IMR-90 (cell line): ENCODE measurements at regions not wholly inside any gene's neighbourhood (a gene's known extent, or its start where the extent isn't known, plus 50 kb on each side); places are given as distances from the start of the nearest gene placed in this dataset.

Experiments
- ATAC-seq: fragments of 200-7000 bp; cut with Tn5 transposase; 2 replicates; pipeline ENCODE4 v1.9.1; 2020; ENCODE audit warnings: low read depth, mild to moderate bottlenecking, moderate library complexity
- BruUV-seq: library from RNA; stranded (reverse); fragments of 400-500 nt; replicated peaks from 2 replicates; lab custom pipeline; 2021; lab: Mats Ljungman, UMichigan
- CTCF ChIA-PET: fragments of 300-600 bp; formaldehyde crosslinking; extraction: SDS; loops from one replicate; lab custom pipeline; 2021; ENCODE audit warnings: antibody characterized with exemption; lab: Yijun Ruan, JAX
- POLR2A ChIA-PET: fragments of 300-600 bp; sonication (Branson Sonifier 250); formaldehyde crosslinking; loops from one replicate; lab custom pipeline; 2022; ENCODE audit warnings: antibody characterized with exemption; ENCODE audit not compliant: unreplicated experiment; lab: Charles Lee
- DNase-seq: peaks from one replicate; pipeline ENCODE4 v3.0.0; 2013
- H2AFZ ChIP-seq: replicated peaks from 2 replicates; pipeline ENCODE3; 2013; ENCODE audit warnings: low read length, mild to moderate bottlenecking; ENCODE audit not compliant: poor library complexity
- H2AK5ac ChIP-seq: 2 replicates; pipeline ENCODE4 v1.6.1; 2013; ENCODE audit warnings: low read depth, low read length, inconsistent platforms
- H2AK9ac ChIP-seq: replicated peaks from 2 replicates; pipeline ENCODE3; 2013; ENCODE audit warnings: mild to moderate bottlenecking, low read depth, low read length, moderate library complexity; ENCODE audit not compliant: poor library complexity
- H2BK120ac ChIP-seq: 2 replicates; pipeline ENCODE4 v1.6.1; 2013; ENCODE audit warnings: low read depth, low read length, inconsistent platforms
- H2BK15ac ChIP-seq: 3 replicates; pipeline ENCODE4 v1.6.1; 2013; ENCODE audit warnings: low read depth, low read length, inconsistent platforms
- H2BK20ac ChIP-seq: 2 replicates; pipeline ENCODE4 v1.6.1; 2013; ENCODE audit warnings: low read depth, mild to moderate bottlenecking, inconsistent platforms, low read length, moderate library complexity
- H2BK5ac ChIP-seq: 2 replicates; pipeline ENCODE4 v1.6.1; 2013; ENCODE audit warnings: mild to moderate bottlenecking, low read depth, low read length, inconsistent platforms; ENCODE audit not compliant: poor library complexity, severe bottlenecking
- H3K14ac ChIP-seq: replicated peaks from 2 replicates; pipeline ENCODE4 v1.6.1; 2013; ENCODE audit warnings: low read depth, low read length, inconsistent platforms
- H3K18ac ChIP-seq: 2 replicates; pipeline ENCODE4 v1.6.1; 2013; ENCODE audit warnings: low read depth, low read length, control low read depth
- H3K23ac ChIP-seq: 2 replicates; pipeline ENCODE4 v1.6.1; 2013; ENCODE audit warnings: low read depth, low read length, inconsistent platforms
- H3K27ac ChIP-seq: 2 replicates; pipeline ENCODE4 v1.5.1; 2013; ENCODE audit warnings: mild to moderate bottlenecking, control low read depth, low read length; ENCODE audit not compliant: insufficient read depth
- H3K27me3 ChIP-seq: 2 replicates; pipeline ENCODE4 v1.6.1; 2013; ENCODE audit warnings: low read length; ENCODE audit not compliant: control insufficient read depth, insufficient read depth
- H3K36me3 ChIP-seq: 2 replicates; pipeline ENCODE4 v1.6.1; 2013; ENCODE audit warnings: low read length, mixed read lengths; ENCODE audit not compliant: control insufficient read depth, insufficient read depth
- H3K4ac ChIP-seq: 2 replicates; pipeline ENCODE4 v1.6.1; 2013; ENCODE audit warnings: low read depth, low read length, inconsistent platforms
- H3K4me1 ChIP-seq: 2 replicates; pipeline ENCODE4 v1.6.1; 2013; ENCODE audit warnings: low read length, mixed read lengths; ENCODE audit not compliant: control insufficient read depth, insufficient read depth
- H3K4me2 ChIP-seq: 2 replicates; pipeline ENCODE4 v1.6.1; 2013; ENCODE audit warnings: low read depth, mild to moderate bottlenecking, control low read depth, low read length, moderate library complexity
- H3K4me3 ChIP-seq: 2 replicates; pipeline ENCODE4 v1.5.1; 2013; ENCODE audit warnings: low read depth, mild to moderate bottlenecking, control low read depth, low read length, moderate library complexity; ENCODE audit not compliant: insufficient read depth
- H3K56ac ChIP-seq: 2 replicates; pipeline ENCODE4 v1.6.1; 2013; ENCODE audit warnings: low read length, inconsistent platforms; ENCODE audit not compliant: insufficient read depth; ENCODE audit errors: extremely low read depth
- H3K79me1 ChIP-seq, 2 experiments: 2 replicates each; pipeline ENCODE4 v1.6.1; 2013; ENCODE audit warnings: low read length in 2 of 2, inconsistent platforms in 1 of 2, low read depth in 1 of 2
- H3K9ac ChIP-seq: 2 replicates; pipeline ENCODE4 v1.6.1; 2013; ENCODE audit warnings: low read depth, low read length, control low read depth
- H3K9me1 ChIP-seq: 2 replicates; pipeline ENCODE4 v1.6.1; 2013; ENCODE audit warnings: low read length, inconsistent platforms; ENCODE audit not compliant: insufficient read depth
- H3K9me3 ChIP-seq: 2 replicates; pipeline ENCODE4 v1.6.1; 2013; ENCODE audit warnings: low read length; ENCODE audit not compliant: control insufficient read depth, insufficient read depth
- H4K20me1 ChIP-seq: 2 replicates; pipeline ENCODE4 v1.6.1; 2013; ENCODE audit warnings: low read length, inconsistent platforms; ENCODE audit not compliant: insufficient read depth
- H4K5ac ChIP-seq: 2 replicates; pipeline ENCODE4 v1.6.1; 2013; ENCODE audit warnings: mild to moderate bottlenecking, low read depth, low read length, control low read depth
- H4K8ac ChIP-seq, 2 experiments: 2 replicates each; pipeline ENCODE4 v1.6.1; 2013; ENCODE audit warnings: low read depth in 2 of 2, low read length in 2 of 2, control low read depth in 1 of 2, inconsistent platforms in 1 of 2
- H4K91ac ChIP-seq: 2 replicates; pipeline ENCODE4 v1.6.1; 2013; ENCODE audit warnings: low read depth, low read length, inconsistent platforms; ENCODE audit not compliant: insufficient read depth
- BHLHE40 ChIP-seq: fragments of 150-350 bp; IDR thresholded peaks from 2 replicates; pipeline ENCODE4 v1.6.1; 2016; ENCODE audit warnings: mild to moderate bottlenecking, low read depth, low read length
- FOS ChIP-seq: fragments of 150-350 bp; IDR thresholded peaks from 2 replicates; pipeline ENCODE4 v1.6.1; 2016; ENCODE audit warnings: low read depth, low read length
- RCOR1 ChIP-seq: IDR thresholded peaks from 2 replicates; pipeline ENCODE4 v1.6.1; 2012; ENCODE audit warnings: mild to moderate bottlenecking, low read length, improper control_type of control experiment; ENCODE audit not compliant: insufficient replicate concordance
- WGBS, 2 experiments: methylation state at CpG; one replicate each; pipeline versions ENCODE4 v1.1.5 to v1.1.7; 2013; ENCODE audit warnings: missing lambda C conversion rate in 2 of 2; ENCODE audit not compliant: insufficient read length in 1 of 2; ENCODE audit errors: extremely low coverage in 2 of 2; 5-methylcytosine and 5-hydroxymethylcytosine counted together
- dilution Hi-C: fragments of 300-500 bp; cut with HindIII; formaldehyde crosslinking; loops from one replicate; pipeline ENCODE4 v1.14.3; 2018; ENCODE audit warnings: low sequenced_read_pairs; ENCODE audit not compliant: unreplicated experiment
- in situ Hi-C: fragments of 300-500 bp; cut with MboI; formaldehyde crosslinking; loops from 3 replicates; pipeline ENCODE4 v1.14.3; 2019; ENCODE audit warnings: low sequenced_read_pairs, inconsistent platforms, mixed read lengths
- intact Hi-C: fragments of 100-400 bp; cut with micrococcal nuclease; formaldehyde crosslinking; loops from 2 replicates; pipeline ENCODE4 v1.10.0; 2022

DNA sequence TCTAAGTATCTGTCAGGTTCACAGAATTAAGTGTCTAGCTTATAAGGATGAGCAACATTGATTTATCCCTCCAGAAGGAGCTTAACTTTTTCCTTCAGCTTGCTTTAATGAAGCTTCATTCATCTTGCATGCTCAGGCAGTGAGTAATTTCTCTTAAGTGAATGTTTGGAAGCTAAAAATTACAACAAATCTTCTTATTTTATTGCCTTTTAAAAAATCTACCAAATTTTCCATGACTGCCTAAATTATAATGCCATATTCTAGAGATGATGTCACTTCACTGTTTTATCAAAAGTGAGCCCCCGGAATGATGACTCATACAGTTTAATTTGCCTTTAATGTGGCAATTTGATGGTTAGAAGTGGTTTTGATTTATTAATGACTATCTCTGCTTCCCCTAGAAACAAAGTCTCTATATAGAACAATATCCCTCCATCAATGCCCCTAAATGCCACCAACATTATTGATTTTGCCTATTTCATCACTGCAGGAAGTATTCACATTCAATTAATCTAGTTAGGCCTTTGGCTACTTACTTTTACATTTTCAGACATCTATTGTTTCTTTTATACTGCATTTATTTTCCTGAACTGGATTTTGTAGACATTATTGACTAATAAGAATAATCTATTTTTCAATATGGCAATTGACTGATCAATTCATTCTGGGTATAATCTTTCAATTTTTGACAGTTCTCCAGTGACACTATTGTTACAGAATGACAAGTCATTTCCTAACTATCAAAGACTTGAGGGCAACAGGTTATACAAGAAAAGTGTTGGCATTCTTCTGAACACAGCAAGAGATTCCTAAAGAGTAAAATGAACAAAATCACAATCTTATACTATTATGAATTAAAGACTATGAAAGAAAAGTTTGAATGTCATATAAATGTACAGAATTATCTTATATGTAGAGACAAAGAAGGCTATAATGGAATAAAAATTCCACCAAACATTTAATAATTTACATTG lies 139.3 kb upstream of the ODAD2 start:
- POLR2A ChIA-PET: no interaction called here
- H2BK120ac ChIP-seq: no peak overlapping the region
- intact Hi-C loops: no loop called here

More for the DNA sequence above, 139.3 kb upstream of the ODAD2 start:
- peaks cover 2% of the 10 kb centered on the region; the same call in 1 of the 2 replicates for H3K4me1 ChIP-seq
- H3K23ac ChIP-seq: no peak overlapping the region
- WGBS, 2 experiments: no CpG with 5 or more reads among the region's 1 CpG
- H3K9ac ChIP-seq: no peak overlapping the region
- H4K91ac ChIP-seq: no peak overlapping the region
- dilution Hi-C loops: no loop called here
- H3K9me3 ChIP-seq: no peaks in the 10 kb centered on the region
- no peak overlapping the region for H2BK5ac ChIP-seq
- 0 out of 2 replicates have a peak overlapping the region, but pooled peaks have one; percentile 64 for H2BK20ac ChIP-seq
- no peak overlapping the region for H3K4me3 ChIP-seq
- H3K14ac ChIP-seq: no peak overlapping the region
- 0 out of 4 replicates have a peak overlapping the region, but pooled peaks of 1 of the 2 experiments have one; percentile 14 for H4K8ac ChIP-seq
- 0 out of 3 replicates have a peak overlapping the region, but pooled peaks have one; percentile 12 for H2BK15ac ChIP-seq
- CTCF ChIA-PET: no interaction called here
- peaks cover 2% of the 10 kb centered on the region; the same call in 1 of the 2 replicates for H3K9me1 ChIP-seq
- no peaks in the 10 kb centered on the region for H4K20me1 ChIP-seq
- no peak overlapping the region for H2AK5ac ChIP-seq
- no peak overlapping the region for H3K4ac ChIP-seq
- no peak overlapping the region for H3K4me2 ChIP-seq
- H2AFZ ChIP-seq: no peak overlapping the region
- in situ Hi-C loops: no loop called here
- no peaks in the 10 kb centered on the region for H3K27me3 ChIP-seq
- no peak for TF ChIP-seq RCOR1
- TF ChIP-seq FOS: peak; percentile 91
- TF ChIP-seq BHLHE40: peak; percentile 22; the same call in 1 of the 2 replicates
- no peaks in the 10 kb centered on the region for H3K36me3 ChIP-seq
- no peak overlapping the region for H3K18ac ChIP-seq
- H3K79me1 ChIP-seq: no peaks in the 10 kb centered on the region
- no peak overlapping the region for H2AK9ac ChIP-seq
- H3K27ac ChIP-seq: no peak overlapping the region
- no peak overlapping the region for H3K56ac ChIP-seq
- no peak overlapping the region for H4K5ac ChIP-seq
- no TSS peak for BruUV-seq
- no peak; the same call in none of the 2 replicates for ATAC-seq
- peak; percentile 59 for DNase-seq
